Gastroesophageal sphincter (tissue), 3 donors: ENCODE measurements at regions not wholly inside any gene's neighbourhood (a gene's known extent, or its start where the extent isn't known, plus 50 kb on each side); places are given as distances from the start of the nearest gene placed in this dataset.

ENCODE experiments used
- CTCF ChIP-seq, 4 experiments: fragments of 200-600 bp in 2 of 4; fragments of 450-650 bp in 2 of 4; sonication (generic) in 1 of 4; IDR thresholded peaks; one replicate each; pipeline ENCODE4 v1.5.1; 2017 to 2019; ENCODE audit warnings: antibody characterized with exemption in 4 of 4, mild to moderate bottlenecking in 2 of 4, moderate library complexity in 2 of 4
- EP300 ChIP-seq: sonication (generic); formaldehyde crosslinking; IDR thresholded peaks from one replicate; pipeline ENCODE4 v1.6.1; 2017; ENCODE audit warnings: antibody characterized with exemption, mild to moderate bottlenecking
- POLR2AphosphoS5 ChIP-seq: sonication (generic); formaldehyde crosslinking; IDR thresholded peaks from one replicate; pipeline ENCODE4 v1.6.1; 2017; ENCODE audit warnings: antibody characterized with exemption

- no peak for TF ChIP-seq CTCF (IDR thresholded peaks at IDR 0.05)
- no peak for TF ChIP-seq EP300
- no peak for TF ChIP-seq POLR2AphosphoS5
Measured at GRCh38 chr18:71106701-71107100, 817.9 kb downstream of the SOCS6 start.
